ENCODE measurements at regions not wholly inside any gene's neighbourhood (a gene's known extent, or its start where the extent isn't known, plus 50 kb on each side); places are given as distances from the start of the nearest gene placed in this dataset.
"Not testable (repeated sequence)": the region's sequence is repeated elsewhere in the genome, so short reads cannot be mapped to it uniquely, and the experiment has no call there.

- H3K9me3 ChIP-seq (ENCODE audit: control insufficient read depth, insufficient read depth, low read length): no peaks in the 10 kb centered on the region
- no peak for TF ChIP-seq CTCF (IDR thresholded peaks at IDR 0.05; ENCODE audit: low read depth, low read length)
- H3K27ac ChIP-seq (ENCODE audit: low read depth, low read length): no peak overlapping the region
- H3K27me3 ChIP-seq (ENCODE audit: control insufficient read depth, insufficient read depth, low read length): no peaks in the 10 kb centered on the region
- DNase-seq (ENCODE audit: low read depth, low spot score): no peak
- ChIA-PET POLR2A (no interaction called here), CTCF (no interaction called here)
- no peak overlapping the region for H3K4me3 ChIP-seq (ENCODE audit: low read depth, low read length)
These were observed 133.0 kb downstream of the LCA5 start for GRCh38 chr6:79404261-79404660.

- POLR2A ChIA-PET: no interaction called here
- Histone ChIP-seq H3K9me3 (ENCODE audit: control insufficient read depth, insufficient read depth, low read length) (no peaks in the 10 kb centered on the region), H3K27ac (ENCODE audit: low read depth, low read length) (no peak overlapping the region), H3K4me3 (ENCODE audit: low read depth, low read length) (no peak overlapping the region), H3K27me3 (ENCODE audit: control insufficient read depth, insufficient read depth, low read length) (no peaks in the 10 kb centered on the region)
- no peak for TF ChIP-seq CTCF (IDR thresholded peaks at IDR 0.05; ENCODE audit: low read depth, low read length)
- no peak for DNase-seq (ENCODE audit: low read depth, low spot score)
- CTCF ChIA-PET: no interaction called here
These were observed 133.7 kb downstream of the LCA5 start for GRCh38 chr6:79403563-79403962.

- H3K27me3 ChIP-seq (ENCODE audit: control insufficient read depth, insufficient read depth, low read length): no peaks in the 10 kb centered on the region
- POLR2A ChIA-PET: no interaction called here
- no peak for DNase-seq (ENCODE audit: low read depth, low spot score)
- H3K27ac ChIP-seq (ENCODE audit: low read depth, low read length): no peak overlapping the region
- no peaks in the 10 kb centered on the region for H3K9me3 ChIP-seq (ENCODE audit: control insufficient read depth, insufficient read depth, low read length)
- no peak for TF ChIP-seq CTCF (IDR thresholded peaks at IDR 0.05; ENCODE audit: low read depth, low read length)
- no peak overlapping the region for H3K4me3 ChIP-seq (ENCODE audit: low read depth, low read length)
- CTCF ChIA-PET: no interaction called here
These were observed 134.1 kb downstream of the LCA5 start for GRCh38 chr6:79403086-79403485.

GRCh38 chr6:79399499-79399898 is 137.7 kb downstream of the LCA5 start:
- Histone ChIP-seq H3K27me3 (ENCODE audit: control insufficient read depth, insufficient read depth, low read length) (no peaks in the 10 kb centered on the region), H3K4me3 (ENCODE audit: low read depth, low read length) (no peak overlapping the region), H3K27ac (ENCODE audit: low read depth, low read length) (no peak overlapping the region), H3K9me3 (ENCODE audit: control insufficient read depth, insufficient read depth, low read length) (no peaks in the 10 kb centered on the region)
- no peak for TF ChIP-seq CTCF (IDR thresholded peaks at IDR 0.05; ENCODE audit: low read depth, low read length)
- DNase-seq (ENCODE audit: low read depth, low spot score): no peak
- CTCF ChIA-PET: no interaction called here
- POLR2A ChIA-PET: no interaction called here

- CTCF ChIA-PET; POLR2A ChIA-PET; H3K27ac ChIP-seq (ENCODE audit: low read depth, low read length); H3K9me3 ChIP-seq (ENCODE audit: control insufficient read depth, insufficient read depth, low read length); H3K4me3 ChIP-seq (ENCODE audit: low read depth, low read length); DNase-seq (ENCODE audit: low read depth, low spot score); H3K27me3 ChIP-seq (ENCODE audit: control insufficient read depth, insufficient read depth, low read length): not testable (repeated sequence)
These were observed 138.6 kb downstream of the LCA5 start for GRCh38 chr6:79398617-79399016.

GRCh38 chr6:79396625-79397024 is 140.6 kb downstream of the LCA5 start:
- no peaks in the 10 kb centered on the region for H3K27me3 ChIP-seq (ENCODE audit: control insufficient read depth, insufficient read depth, low read length)
- no peak for TF ChIP-seq CTCF (IDR thresholded peaks at IDR 0.05; ENCODE audit: low read depth, low read length)
- no peaks in the 10 kb centered on the region for H3K9me3 ChIP-seq (ENCODE audit: control insufficient read depth, insufficient read depth, low read length)
- no peak overlapping the region for H3K27ac ChIP-seq (ENCODE audit: low read depth, low read length)
- ChIA-PET POLR2A (no interaction called here), CTCF (no interaction called here)
- no peak for DNase-seq (ENCODE audit: low read depth, low spot score)
- no peak overlapping the region for H3K4me3 ChIP-seq (ENCODE audit: low read depth, low read length)

All from AG04450 (cell line).